Left ventricle myocardium inferior (tissue), 1 donor: ENCODE measurements at regions not wholly inside any gene's neighbourhood (a gene's known extent, or its start where the extent isn't known, plus 50 kb on each side); places are given as distances from the start of the nearest gene placed in this dataset.

Experiments
- DNase-seq: peaks from one replicate; pipeline ENCODE4 v3.0.0-alpha.2; 2020
- H3K27ac ChIP-seq: fragments of 200-600 bp; replicated peaks from 2 replicates; pipeline ENCODE4 v1.8.0; 2021
- H3K27me3 ChIP-seq: fragments of 200-600 bp; 2 replicates; pipeline ENCODE4 v1.8.0; 2021; ENCODE audit warnings: low read depth
- H3K36me3 ChIP-seq: fragments of 200-600 bp; 2 replicates; pipeline ENCODE4 v1.8.0; 2021
- H3K4me1 ChIP-seq: fragments of 200-600 bp; 2 replicates; pipeline ENCODE4 v1.8.0; 2021
- H3K4me3 ChIP-seq: fragments of 200-600 bp; 2 replicates; pipeline ENCODE4 v1.8.0; 2021; ENCODE audit warnings: mild to moderate bottlenecking, moderate library complexity
- H3K9me3 ChIP-seq: fragments of 200-600 bp; replicated peaks from 2 replicates; pipeline ENCODE4 v1.8.0; 2021
- intact Hi-C: fragments of 100-400 bp; cut with micrococcal nuclease; formaldehyde crosslinking; loops from one replicate; pipeline ENCODE4 v1.11.0; 2022
- TF ChIP-seq, protein P1 (sequence below): fragments of 200-600 bp; IDR thresholded peaks from 2 replicates; pipeline ENCODE4 v1.8.0; 2021; ENCODE audit warnings: antibody characterized with exemption, mild to moderate bottlenecking, borderline replicate concordance
- donor health status: DM: no; HTN: yes; CAD: no; lungs with severe emphysema.

DNA sequence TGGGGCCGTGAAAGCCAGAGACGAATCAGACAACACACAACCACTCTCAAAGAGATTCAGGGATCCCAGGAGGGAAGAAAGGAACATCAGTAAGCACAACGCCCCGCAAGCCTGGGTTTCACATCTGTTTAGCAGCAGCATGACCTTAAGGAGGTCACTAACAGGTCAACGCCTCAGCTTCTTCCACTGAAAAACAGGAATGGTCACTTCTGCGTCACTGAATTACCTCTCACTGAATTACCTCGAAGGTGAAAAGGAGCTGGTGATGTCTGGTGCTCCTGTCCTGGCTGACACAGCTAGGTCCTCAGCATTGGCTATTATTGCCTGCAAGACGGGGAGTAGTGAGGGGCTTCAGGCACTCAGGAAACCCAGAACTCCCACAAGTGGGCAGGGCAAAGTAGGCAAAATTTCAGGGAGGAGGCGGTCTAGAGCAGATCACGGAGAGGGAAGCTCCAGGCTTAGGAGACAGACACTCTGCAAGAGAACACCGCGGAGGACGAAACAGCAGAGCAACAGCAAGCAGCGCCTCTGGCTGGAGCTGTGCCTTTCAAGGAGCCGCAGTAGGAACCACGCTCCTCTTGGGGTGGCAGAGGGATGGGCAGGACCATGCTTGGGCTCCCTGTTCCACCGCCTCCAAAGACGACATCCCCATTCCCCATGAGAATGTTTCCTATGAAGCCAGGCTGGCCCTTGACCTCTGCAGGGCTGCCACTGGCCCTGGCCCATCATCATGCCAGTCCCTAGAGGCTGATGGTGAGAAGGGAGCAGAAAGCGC is 108.4 kb downstream of the SINHCAF start:
- Histone ChIP-seq H3K4me3 (no peak overlapping the region), H3K27me3 (peaks cover 11% of the 10 kb centered on the region), H3K27ac (no peak overlapping the region), H3K4me1 (peaks cover 4% of the 10 kb centered on the region), H3K36me3 (no peaks in the 10 kb centered on the region), H3K9me3 (no peaks in the 10 kb centered on the region)
- intact Hi-C loops = no loop called here
- DNase-seq = no peak
- TF ChIP-seq, protein P1, sequence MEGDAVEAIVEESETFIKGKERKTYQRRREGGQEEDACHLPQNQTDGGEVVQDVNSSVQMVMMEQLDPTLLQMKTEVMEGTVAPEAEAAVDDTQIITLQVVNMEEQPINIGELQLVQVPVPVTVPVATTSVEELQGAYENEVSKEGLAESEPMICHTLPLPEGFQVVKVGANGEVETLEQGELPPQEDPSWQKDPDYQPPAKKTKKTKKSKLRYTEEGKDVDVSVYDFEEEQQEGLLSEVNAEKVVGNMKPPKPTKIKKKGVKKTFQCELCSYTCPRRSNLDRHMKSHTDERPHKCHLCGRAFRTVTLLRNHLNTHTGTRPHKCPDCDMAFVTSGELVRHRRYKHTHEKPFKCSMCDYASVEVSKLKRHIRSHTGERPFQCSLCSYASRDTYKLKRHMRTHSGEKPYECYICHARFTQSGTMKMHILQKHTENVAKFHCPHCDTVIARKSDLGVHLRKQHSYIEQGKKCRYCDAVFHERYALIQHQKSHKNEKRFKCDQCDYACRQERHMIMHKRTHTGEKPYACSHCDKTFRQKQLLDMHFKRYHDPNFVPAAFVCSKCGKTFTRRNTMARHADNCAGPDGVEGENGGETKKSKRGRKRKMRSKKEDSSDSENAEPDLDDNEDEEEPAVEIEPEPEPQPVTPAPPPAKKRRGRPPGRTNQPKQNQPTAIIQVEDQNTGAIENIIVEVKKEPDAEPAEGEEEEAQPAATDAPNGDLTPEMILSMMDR = no peak

DNA sequence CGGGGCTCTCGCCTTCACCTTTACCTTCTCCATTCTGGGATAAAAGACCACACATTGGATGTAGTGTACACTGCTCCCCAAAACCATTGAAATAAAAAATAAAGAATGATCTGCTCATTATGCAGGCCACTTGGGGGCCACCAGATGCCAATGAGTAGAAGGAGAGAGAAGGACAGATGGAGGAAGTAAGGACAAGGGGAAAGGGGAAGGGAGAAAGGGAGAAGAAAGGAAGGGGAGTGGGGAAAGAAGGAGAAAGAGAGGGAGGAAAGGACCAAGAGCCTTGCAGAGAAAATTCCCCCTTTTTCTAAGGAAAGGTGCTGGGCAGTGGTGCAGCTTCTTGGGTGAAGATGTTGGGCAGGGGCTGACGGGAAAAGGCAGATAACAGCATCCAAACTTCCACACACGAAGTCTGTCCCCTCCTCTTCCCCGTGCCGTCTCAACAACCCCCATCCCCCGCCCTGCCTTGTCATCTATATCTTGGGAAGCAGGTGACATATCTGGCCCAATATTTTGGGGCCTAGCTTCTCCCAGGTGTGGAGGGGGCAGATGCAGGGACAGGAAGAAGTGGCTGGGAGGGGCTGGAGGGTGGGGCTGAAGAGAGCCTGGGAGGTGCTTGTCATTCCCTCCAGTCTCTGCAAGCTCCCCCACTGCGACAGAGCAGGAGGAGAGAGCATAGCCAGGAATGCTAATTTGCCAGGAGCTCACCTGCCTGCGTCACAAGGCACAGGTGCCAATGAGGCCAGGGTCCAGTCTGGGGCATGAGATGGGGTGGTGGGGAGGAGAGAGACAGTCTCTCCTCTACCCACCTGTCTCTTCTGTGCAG is 107.5 kb downstream of the SINHCAF start:
- intact Hi-C loops = no loop called here
- Histone ChIP-seq H3K9me3 (no peaks in the 10 kb centered on the region), H3K4me3 (no peak overlapping the region), H3K36me3 (no peaks in the 10 kb centered on the region), H3K27me3 (peaks cover 15% of the 10 kb centered on the region), H3K4me1 (peaks cover 4% of the 10 kb centered on the region), H3K27ac (no peak overlapping the region)
- TF ChIP-seq, protein P1 = no peak
- no peak for DNase-seq

DNA sequence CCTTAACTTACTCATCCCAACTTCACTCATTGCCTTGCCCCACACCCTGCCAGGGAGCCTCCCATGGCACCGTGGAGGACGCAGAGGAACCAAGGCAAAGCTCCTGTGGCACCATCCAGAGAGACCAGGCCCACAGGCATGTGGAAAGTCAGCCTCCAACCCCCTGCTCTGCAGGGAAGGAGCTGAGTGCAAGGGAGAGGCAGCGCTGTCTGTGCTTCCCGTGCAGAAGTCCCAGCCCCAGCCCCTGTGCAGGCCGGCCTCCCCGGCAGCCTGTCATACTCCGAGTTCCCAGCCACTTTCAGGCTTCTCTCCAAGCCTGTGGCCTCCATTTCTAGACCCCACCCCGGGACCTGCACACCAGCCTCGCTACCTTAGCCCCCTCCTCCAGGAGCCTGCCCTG is 106.4 kb downstream of the SINHCAF start:
- TF ChIP-seq, protein P1 = no peak
- Histone ChIP-seq H3K4me1 (peaks cover 4% of the 10 kb centered on the region), H3K36me3 (no peaks in the 10 kb centered on the region), H3K9me3 (no peaks in the 10 kb centered on the region), H3K27ac (no peak overlapping the region), H3K27me3 (peaks cover 15% of the 10 kb centered on the region), H3K4me3 (no peak overlapping the region)
- DNase-seq = no peak
- intact Hi-C loops = no loop called here

DNA sequence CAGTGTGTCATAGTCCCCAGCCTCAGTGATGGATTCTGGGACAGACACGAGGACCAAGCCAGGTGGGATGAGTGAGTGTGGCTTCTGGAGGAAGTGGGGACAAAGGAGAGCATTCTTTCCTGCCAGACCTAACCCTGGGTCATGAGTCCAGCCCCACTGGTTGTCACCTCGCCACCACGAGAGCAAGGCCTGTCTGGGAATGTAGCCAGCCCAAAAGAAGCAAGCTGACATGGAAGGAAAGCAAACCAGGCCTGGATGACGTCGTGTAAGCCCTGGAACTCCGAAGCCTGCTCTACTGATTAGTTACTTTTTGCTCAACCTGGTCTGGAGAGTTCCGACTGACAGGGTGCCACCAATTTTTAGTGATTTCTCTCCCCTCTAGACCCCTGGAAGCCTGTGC is 105.9 kb downstream of the SINHCAF start:
- Histone ChIP-seq H3K36me3 (no peaks in the 10 kb centered on the region), H3K27ac (no peak overlapping the region), H3K27me3 (peaks cover 15% of the 10 kb centered on the region), H3K4me3 (no peak overlapping the region), H3K4me1 (peaks cover 4% of the 10 kb centered on the region), H3K9me3 (no peaks in the 10 kb centered on the region)
- DNase-seq = no peak
- intact Hi-C loops = no loop called here
- TF ChIP-seq, protein P1 = no peak

DNA sequence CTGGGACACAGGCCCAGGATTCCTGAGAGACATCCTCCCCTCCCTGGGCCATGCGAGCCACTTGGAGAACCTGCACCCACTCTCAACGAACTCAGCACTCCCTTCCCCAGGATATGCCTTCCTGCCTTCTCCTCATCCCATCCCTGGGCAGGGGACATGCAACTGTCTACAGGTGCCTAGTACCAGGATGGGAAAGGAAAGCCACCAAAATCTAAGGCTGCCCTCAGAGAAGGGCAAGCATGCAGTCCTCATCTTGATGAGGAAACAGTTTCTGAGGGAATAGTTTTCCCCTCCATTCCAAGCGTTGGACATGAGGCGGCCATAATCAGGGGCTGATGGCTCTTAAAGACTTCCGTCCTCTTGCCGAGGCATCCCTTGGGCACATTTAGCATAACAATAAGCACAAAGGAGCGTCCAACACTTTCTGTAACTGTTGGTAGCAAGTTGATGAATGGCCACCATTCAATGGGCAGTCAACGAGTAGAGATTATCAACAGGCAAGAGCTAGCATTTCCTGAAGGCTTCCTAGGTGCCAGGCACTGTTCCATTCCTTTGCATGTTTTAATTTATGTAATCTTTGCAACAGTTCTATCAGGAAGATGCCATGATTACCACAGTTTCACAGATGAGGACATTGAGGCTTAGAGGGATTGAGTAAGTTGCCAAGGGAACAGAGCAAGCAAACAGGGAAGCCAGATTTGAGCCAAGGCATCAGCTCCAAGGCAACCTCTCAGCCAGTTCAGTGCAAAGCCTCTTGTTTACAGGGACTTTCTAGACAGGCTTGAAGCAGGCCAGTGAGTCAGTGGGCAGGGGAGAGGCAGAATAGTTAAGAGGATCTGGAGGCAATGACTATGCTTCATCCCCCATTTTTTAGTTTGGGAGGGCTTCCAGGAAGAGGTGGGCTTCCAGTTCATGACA is 105.1 kb downstream of the SINHCAF start:
- intact Hi-C loops = no loop called here
- no peak for DNase-seq
- H3K9me3 ChIP-seq = no peaks in the 10 kb centered on the region
- H3K36me3 ChIP-seq = no peaks in the 10 kb centered on the region
- TF ChIP-seq, protein P1 = no peak
- peaks cover 2% of the 10 kb centered on the region for H3K4me1 ChIP-seq
- no peak overlapping the region for H3K27ac ChIP-seq
- H3K4me3 ChIP-seq = no peak overlapping the region
- peaks cover 15% of the 10 kb centered on the region for H3K27me3 ChIP-seq
